ENCODE measurements at regions not wholly inside any gene's neighbourhood (a gene's known extent, or its start where the extent isn't known, plus 50 kb on each side); places are given as distances from the start of the nearest gene placed in this dataset.
A peak's percentile ranks its signal among the peaks of the same experiment; 100 is the strongest.

GRCh38 chr3:71887256-71887655 is 102.3 kb upstream of the PROK2 start:
- Histone ChIP-seq H4K20me1 (ENCODE audit: insufficient read depth, low read length) (no peaks in the 10 kb centered on the region), H3K9me3 (replicated peaks in 1 of 2; ENCODE audit: control insufficient read depth in 1 of 2, insufficient read depth in 1 of 2, low read length in 2 of 2) (no peaks in the 10 kb centered on the region), H3K79me2 (ENCODE audit: insufficient read depth, low read length) (no peaks in the 10 kb centered on the region), H3K9ac (ENCODE audit: insufficient read depth, low read length, poor library complexity, severe bottlenecking) (no peak overlapping the region), H3K4me2 (replicated peaks; ENCODE audit: extremely low read depth, low read length, poor library complexity, severe bottlenecking) (no peak overlapping the region), H3K27me3 (ENCODE audit: control insufficient read depth in 2 of 2, insufficient read depth in 2 of 2, low read length in 2 of 2) (peaks cover 38 to 70% of the 10 kb centered on the region in 2 donors), H2AFZ (ENCODE audit: insufficient read depth, low read depth, low read length, poor library complexity, severe bottlenecking) (no peak overlapping the region), H3K36me3 (replicated peaks in 1 of 2; ENCODE audit: control insufficient read depth in 1 of 2, insufficient read depth in 2 of 2, low read length in 2 of 2) (no peaks in the 10 kb centered on the region), H3K27ac (ENCODE audit: low read depth in 1 of 2, low read length in 2 of 2) (no peak overlapping the region), H3K4me1 (ENCODE audit: control insufficient read depth in 1 of 2, insufficient read depth in 2 of 2, low read length in 2 of 2) (peaks cover 4 to 8% of the 10 kb centered on the region in 2 donors), H3K4me3 (replicated peaks in 1 of 3; ENCODE audit: low read depth in 2 of 3, low read length in 3 of 3) (no peak overlapping the region)
- H3K9me3 Mint-ChIP-seq = no peaks in the 10 kb centered on the region
- no peaks in the 10 kb centered on the region for H3K36me3 Mint-ChIP-seq
- WGBS (ENCODE audit: insufficient coverage) = 100% methylated on average over 2 of the region's 2 CpGs
- TF ChIP-seq, protein P1, sequence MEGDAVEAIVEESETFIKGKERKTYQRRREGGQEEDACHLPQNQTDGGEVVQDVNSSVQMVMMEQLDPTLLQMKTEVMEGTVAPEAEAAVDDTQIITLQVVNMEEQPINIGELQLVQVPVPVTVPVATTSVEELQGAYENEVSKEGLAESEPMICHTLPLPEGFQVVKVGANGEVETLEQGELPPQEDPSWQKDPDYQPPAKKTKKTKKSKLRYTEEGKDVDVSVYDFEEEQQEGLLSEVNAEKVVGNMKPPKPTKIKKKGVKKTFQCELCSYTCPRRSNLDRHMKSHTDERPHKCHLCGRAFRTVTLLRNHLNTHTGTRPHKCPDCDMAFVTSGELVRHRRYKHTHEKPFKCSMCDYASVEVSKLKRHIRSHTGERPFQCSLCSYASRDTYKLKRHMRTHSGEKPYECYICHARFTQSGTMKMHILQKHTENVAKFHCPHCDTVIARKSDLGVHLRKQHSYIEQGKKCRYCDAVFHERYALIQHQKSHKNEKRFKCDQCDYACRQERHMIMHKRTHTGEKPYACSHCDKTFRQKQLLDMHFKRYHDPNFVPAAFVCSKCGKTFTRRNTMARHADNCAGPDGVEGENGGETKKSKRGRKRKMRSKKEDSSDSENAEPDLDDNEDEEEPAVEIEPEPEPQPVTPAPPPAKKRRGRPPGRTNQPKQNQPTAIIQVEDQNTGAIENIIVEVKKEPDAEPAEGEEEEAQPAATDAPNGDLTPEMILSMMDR (IDR thresholded peaks at IDR 0.05) = no peak
- H3K4me1 Mint-ChIP-seq = peaks cover 11% of the 10 kb centered on the region
- intact Hi-C loops (cut with micrococcal nuclease) = no loop called here
- peak overlapping the region in 1 of 2 donors; percentile 81 for H3K4me3 Mint-ChIP-seq
- no peak for DNase-seq
- peaks cover 62 to 79% (median 77%) of the 10 kb centered on the region in 3 donors for H3K27me3 Mint-ChIP-seq (ENCODE audit: low read depth in 3 of 3)
- H3K27ac Mint-ChIP-seq = peak overlapping the region in 1 of 7 donors; percentile 2

GRCh38 chr3:71885006-71885405 is 100.1 kb upstream of the PROK2 start:
- Mint-ChIP-seq H3K36me3 (no peaks in the 10 kb centered on the region), H3K27me3 (ENCODE audit: low read depth in 3 of 3) (peaks cover 54 to 70% (median 67%) of the 10 kb centered on the region in 3 donors), H3K4me3 (no peak overlapping the region), H3K4me1 (peaks cover 5% of the 10 kb centered on the region), H3K9me3 (no peaks in the 10 kb centered on the region), H3K27ac (no peak overlapping the region)
- no peak overlapping the region for H3K4me2 ChIP-seq (replicated peaks; ENCODE audit: extremely low read depth, low read length, poor library complexity, severe bottlenecking)
- H3K36me3 ChIP-seq (replicated peaks in 1 of 2; ENCODE audit: control insufficient read depth in 1 of 2, insufficient read depth in 2 of 2, low read length in 2 of 2) = no peaks in the 10 kb centered on the region
- peaks cover 31 to 56% of the 10 kb centered on the region in 2 donors for H3K27me3 ChIP-seq (ENCODE audit: control insufficient read depth in 2 of 2, insufficient read depth in 2 of 2, low read length in 2 of 2)
- no peak for DNase-seq
- no peak overlapping the region for H2AFZ ChIP-seq (ENCODE audit: insufficient read depth, low read depth, low read length, poor library complexity, severe bottlenecking)
- H3K9ac ChIP-seq (ENCODE audit: insufficient read depth, low read length, poor library complexity, severe bottlenecking) = no peak overlapping the region
- H3K79me2 ChIP-seq (ENCODE audit: insufficient read depth, low read length) = no peaks in the 10 kb centered on the region
- TF ChIP-seq, protein P1 (IDR thresholded peaks at IDR 0.05) = no peak
- no peaks in the 10 kb centered on the region for H3K9me3 ChIP-seq (replicated peaks in 1 of 2; ENCODE audit: control insufficient read depth in 1 of 2, insufficient read depth in 1 of 2, low read length in 2 of 2)
- intact Hi-C loops (cut with micrococcal nuclease) = no loop called here
- no peak overlapping the region for H3K27ac ChIP-seq (ENCODE audit: low read depth in 1 of 2, low read length in 2 of 2)
- no peak overlapping the region for H3K4me3 ChIP-seq (replicated peaks in 1 of 3; ENCODE audit: low read depth in 2 of 3, low read length in 3 of 3)
- H4K20me1 ChIP-seq (ENCODE audit: insufficient read depth, low read length) = no peaks in the 10 kb centered on the region
- peaks cover 4 to 8% of the 10 kb centered on the region in 2 donors for H3K4me1 ChIP-seq (ENCODE audit: control insufficient read depth in 1 of 2, insufficient read depth in 2 of 2, low read length in 2 of 2)
